ENCODE measurements at regions not wholly inside any gene's neighbourhood (a gene's known extent, or its start where the extent isn't known, plus 50 kb on each side); places are given as distances from the start of the nearest gene placed in this dataset.

- Histone ChIP-seq H3K27ac (no peak overlapping the region), H3K4me3 (no peak overlapping the region)
- TF ChIP-seq CTCF (IDR thresholded peaks at IDR 0.05) = no peak
- no peak for DNase-seq (ENCODE audit: low spot score)
These were observed 284.7 kb upstream of the SHH start for GRCh38 chr7:156096771-156097538.

DNA sequence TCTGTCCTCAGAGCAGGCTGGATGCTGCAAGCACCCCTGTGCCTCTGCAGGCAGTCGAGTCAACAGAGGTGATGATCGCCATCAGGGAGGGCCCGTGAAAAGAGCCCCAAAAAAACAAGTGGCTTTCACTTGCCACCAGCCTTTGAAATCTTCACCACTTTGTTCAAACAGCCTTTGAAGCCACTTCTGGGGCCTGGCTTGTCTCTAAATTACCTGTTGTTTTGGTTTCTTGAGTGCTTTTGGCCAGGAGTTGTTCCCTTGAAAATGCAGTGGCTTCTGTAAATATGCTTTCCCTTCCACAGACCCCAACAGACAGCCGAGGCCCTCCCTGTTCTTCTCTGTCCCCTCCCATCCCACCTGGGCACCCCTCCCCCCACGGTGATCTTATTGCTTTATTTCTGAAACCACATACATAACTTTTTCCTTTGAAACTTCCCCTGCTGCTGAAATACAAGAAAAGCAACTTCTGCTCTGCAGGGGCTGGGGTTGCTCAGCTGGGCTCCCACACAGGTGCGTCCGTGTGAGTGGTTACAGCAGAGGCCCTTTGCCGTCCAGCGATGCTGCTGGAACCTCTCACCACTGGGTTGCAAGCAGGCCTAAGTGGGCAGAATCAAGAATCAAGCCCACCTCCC is 283.8 kb upstream of the SHH start:
- Histone ChIP-seq H3K27ac (no peak overlapping the region), H3K4me3 (no peak overlapping the region)
- no peak for TF ChIP-seq CTCF (IDR thresholded peaks at IDR 0.05)
- DNase-seq (ENCODE audit: low spot score) = no peak

DNA sequence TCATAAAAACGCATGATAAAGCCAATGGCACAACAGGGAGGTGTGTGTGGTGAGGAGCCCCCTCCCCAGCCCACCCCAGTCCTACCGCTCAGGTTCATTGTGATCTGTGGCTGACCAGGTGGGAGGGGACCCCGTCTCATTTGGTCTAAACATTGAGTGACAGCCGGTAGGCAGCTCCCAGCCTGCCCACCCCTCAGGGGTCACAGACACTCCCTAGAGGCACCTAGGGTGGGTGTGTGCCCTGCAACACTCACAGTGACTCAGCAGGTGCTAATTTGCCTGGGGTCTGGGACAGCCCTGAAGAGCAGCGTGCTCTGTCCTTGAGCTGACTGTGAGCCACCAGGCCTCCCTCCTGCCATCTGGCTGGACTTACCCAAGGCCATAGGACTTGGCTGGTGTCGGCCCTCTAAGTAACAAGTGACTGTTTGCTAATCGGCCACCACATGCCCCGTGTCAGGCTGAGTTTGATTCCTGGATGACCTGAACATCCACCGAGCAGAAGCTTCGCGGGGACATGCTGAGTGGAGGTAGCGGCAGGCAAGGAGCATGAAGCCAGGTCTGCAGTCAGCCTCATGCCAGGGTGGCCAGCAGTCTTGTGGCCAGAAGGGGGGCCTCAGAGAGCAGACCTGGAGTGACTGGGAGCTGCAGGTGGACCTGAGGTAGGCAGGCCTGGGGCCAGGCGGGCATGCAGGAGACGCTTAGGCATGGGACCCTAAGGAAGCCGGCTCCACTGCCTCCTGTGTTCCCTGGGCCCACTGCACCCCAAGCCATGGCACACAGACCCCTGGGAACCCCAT is 282.3 kb upstream of the SHH start:
- no peak for TF ChIP-seq CTCF (IDR thresholded peaks at IDR 0.05)
- Histone ChIP-seq H3K4me3 (no peak overlapping the region), H3K27ac (no peak overlapping the region)
- DNase-seq (ENCODE audit: low spot score) = no peak

- TF ChIP-seq CTCF (IDR thresholded peaks at IDR 0.05) = no peak
- Histone ChIP-seq H3K4me3 (no peak overlapping the region), H3K27ac (no peak overlapping the region)
- no peak for DNase-seq (ENCODE audit: low spot score)
These were observed 280.0 kb upstream of the SHH start for GRCh38 chr7:156092307-156092706.

- DNase-seq (ENCODE audit: low spot score) = no peak
- Histone ChIP-seq H3K27ac (no peak overlapping the region), H3K4me3 (no peak overlapping the region)
- TF ChIP-seq CTCF (IDR thresholded peaks at IDR 0.05) = no peak
These were observed 279.3 kb upstream of the SHH start for GRCh38 chr7:156091519-156092080.

DNA sequence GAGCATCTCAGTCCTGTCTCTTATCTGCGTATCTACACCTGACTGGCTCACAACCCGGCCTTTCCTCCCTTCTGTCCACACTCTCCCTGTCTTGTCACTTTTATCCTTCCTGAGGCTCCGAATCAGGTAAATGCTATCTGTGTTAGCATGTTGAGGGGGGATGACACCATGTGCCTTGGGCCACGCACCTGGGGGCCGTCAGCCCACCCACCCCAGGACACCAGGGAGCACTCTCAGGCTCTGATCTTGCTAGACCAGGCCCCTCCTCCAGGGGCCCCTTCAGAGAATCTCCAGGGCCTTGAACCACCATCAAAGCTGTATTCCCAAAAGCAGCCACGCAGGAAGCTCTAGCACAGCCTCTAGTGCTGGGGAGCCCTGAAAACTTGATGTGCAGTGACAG is 278.7 kb upstream of the SHH start:
- Histone ChIP-seq H3K27ac (no peak overlapping the region), H3K4me3 (no peak overlapping the region)
- TF ChIP-seq CTCF (IDR thresholded peaks at IDR 0.05) = no peak
- DNase-seq (ENCODE audit: low spot score) = no peak

Data from coronary artery (tissue), 2 donors.